ENCODE measurements at regions not wholly inside any gene's neighbourhood (a gene's known extent, or its start where the extent isn't known, plus 50 kb on each side); places are given as distances from the start of the nearest gene placed in this dataset.

DNA sequence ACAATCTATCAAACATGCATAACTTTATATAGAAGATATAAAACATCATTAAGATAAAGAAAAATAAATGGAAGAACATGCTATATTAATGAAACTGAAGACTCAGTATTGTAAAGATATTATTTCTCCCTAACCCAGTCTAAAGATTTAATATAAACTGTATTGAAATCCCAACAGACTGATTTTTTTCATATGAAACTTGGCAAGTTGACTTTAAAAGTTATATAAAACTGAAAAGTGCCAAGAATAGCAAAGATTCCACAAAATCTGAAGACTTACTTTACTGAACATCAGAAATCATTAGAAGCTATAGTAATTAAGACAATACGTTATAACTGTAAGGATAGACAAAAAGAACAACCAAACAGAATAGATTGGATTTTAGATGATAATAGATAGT, 531.3 kb upstream of the MCTP2 start:
- no peak for TF ChIP-seq POLR2AphosphoS5 (IDR thresholded peaks at IDR 0.05; ENCODE audit: low read depth, low read length)
- TF ChIP-seq, protein P1, sequence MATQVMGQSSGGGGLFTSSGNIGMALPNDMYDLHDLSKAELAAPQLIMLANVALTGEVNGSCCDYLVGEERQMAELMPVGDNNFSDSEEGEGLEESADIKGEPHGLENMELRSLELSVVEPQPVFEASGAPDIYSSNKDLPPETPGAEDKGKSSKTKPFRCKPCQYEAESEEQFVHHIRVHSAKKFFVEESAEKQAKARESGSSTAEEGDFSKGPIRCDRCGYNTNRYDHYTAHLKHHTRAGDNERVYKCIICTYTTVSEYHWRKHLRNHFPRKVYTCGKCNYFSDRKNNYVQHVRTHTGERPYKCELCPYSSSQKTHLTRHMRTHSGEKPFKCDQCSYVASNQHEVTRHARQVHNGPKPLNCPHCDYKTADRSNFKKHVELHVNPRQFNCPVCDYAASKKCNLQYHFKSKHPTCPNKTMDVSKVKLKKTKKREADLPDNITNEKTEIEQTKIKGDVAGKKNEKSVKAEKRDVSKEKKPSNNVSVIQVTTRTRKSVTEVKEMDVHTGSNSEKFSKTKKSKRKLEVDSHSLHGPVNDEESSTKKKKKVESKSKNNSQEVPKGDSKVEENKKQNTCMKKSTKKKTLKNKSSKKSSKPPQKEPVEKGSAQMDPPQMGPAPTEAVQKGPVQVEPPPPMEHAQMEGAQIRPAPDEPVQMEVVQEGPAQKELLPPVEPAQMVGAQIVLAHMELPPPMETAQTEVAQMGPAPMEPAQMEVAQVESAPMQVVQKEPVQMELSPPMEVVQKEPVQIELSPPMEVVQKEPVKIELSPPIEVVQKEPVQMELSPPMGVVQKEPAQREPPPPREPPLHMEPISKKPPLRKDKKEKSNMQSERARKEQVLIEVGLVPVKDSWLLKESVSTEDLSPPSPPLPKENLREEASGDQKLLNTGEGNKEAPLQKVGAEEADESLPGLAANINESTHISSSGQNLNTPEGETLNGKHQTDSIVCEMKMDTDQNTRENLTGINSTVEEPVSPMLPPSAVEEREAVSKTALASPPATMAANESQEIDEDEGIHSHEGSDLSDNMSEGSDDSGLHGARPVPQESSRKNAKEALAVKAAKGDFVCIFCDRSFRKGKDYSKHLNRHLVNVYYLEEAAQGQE (IDR thresholded peaks at IDR 0.05; ENCODE audit: insufficient read depth in 1 of 2, low read depth in 2 of 2, low read length in 2 of 2), result no peak
- no peak for TF ChIP-seq TAF1 (IDR thresholded peaks at IDR 0.05; ENCODE audit: borderline replicate concordance, insufficient read depth, low read length)
- TF ChIP-seq SIN3A (IDR thresholded peaks at IDR 0.05; ENCODE audit: borderline replicate concordance, insufficient read depth, low read length), result no peak
- TF ChIP-seq FOXP2 (optimal IDR thresholded peaks at IDR 0.05; ENCODE audit: borderline replicate concordance, extremely low read depth, extremely low read length, insufficient read depth), result no peak

All from PFSK-1 (cell line).